Nephron (organoid): ENCODE measurements at regions not wholly inside any gene's neighbourhood (a gene's known extent, or its start where the extent isn't known, plus 50 kb on each side); places are given as distances from the start of the nearest gene placed in this dataset.

Experiments used
- H3K27ac Mint-ChIP-seq, 3 experiments: 2 replicates each; pipeline ENCODE4 v1.8.0; 2020; ENCODE audit warnings: mixed read lengths in 3 of 3, mild to moderate bottlenecking in 2 of 3, moderate library complexity in 1 of 3
- H3K27me3 Mint-ChIP-seq: 2 replicates; pipeline ENCODE4 v1.8.0; 2021; ENCODE audit warnings: low read depth, mild to moderate bottlenecking, moderate library complexity, mixed read lengths
- H3K36me3 Mint-ChIP-seq: 2 replicates; pipeline ENCODE4 v1.8.0; 2020; ENCODE audit warnings: low read depth, mixed read lengths
- H3K4me1 Mint-ChIP-seq: 2 replicates; pipeline ENCODE4 v1.8.0; 2020; ENCODE audit warnings: mixed read lengths
- H3K4me3 Mint-ChIP-seq, 3 experiments: 2 replicates each; pipeline ENCODE4 v1.8.0; 2020; ENCODE audit warnings: mild to moderate bottlenecking in 3 of 3, mixed read lengths in 3 of 3, moderate library complexity in 2 of 3
- H3K9me3 Mint-ChIP-seq: 2 replicates; pipeline ENCODE4 v1.8.0; 2020; ENCODE audit warnings: mixed read lengths
- CTCF ChIP-seq, 3 experiments: fragments of 200-600 bp; sonication (generic); IDR thresholded peaks; one replicate each; pipeline ENCODE4 v1.5.0; 2021; ENCODE audit warnings: antibody characterized with exemption in 3 of 3; ENCODE audit not compliant: unreplicated experiment in 3 of 3

GRCh38 chr2:104289651-104290565, 564.0 kb upstream of the POU3F3 start:
- H3K27me3 Mint-ChIP-seq: no peaks in the 10 kb centered on the region
- no peak for TF ChIP-seq CTCF (IDR thresholded peaks at IDR 0.05; ENCODE audit: unreplicated experiment in 3 of 3)
- H3K27ac Mint-ChIP-seq: peak overlapping the region; percentile 23 to 90 (median 48)
- H3K4me3 Mint-ChIP-seq: peak overlapping the region in 1 of 3 experiments; percentile 16
- no peaks in the 10 kb centered on the region for H3K36me3 Mint-ChIP-seq
- H3K9me3 Mint-ChIP-seq: peaks cover 3% of the 10 kb centered on the region
- peaks cover 14% of the 10 kb centered on the region for H3K4me1 Mint-ChIP-seq

GRCh38 chr2:104290566-104290891, 563.4 kb upstream of the POU3F3 start:
- H3K27me3 Mint-ChIP-seq: no peaks in the 10 kb centered on the region

GRCh38 chr2:104312684-104313083, 541.2 kb upstream of the POU3F3 start:
- Mint-ChIP-seq H3K27ac (peak overlapping the region in 1 of 3 experiments; percentile 18), H3K9me3 (peaks cover 3% of the 10 kb centered on the region), H3K36me3 (no peaks in the 10 kb centered on the region), H3K27me3 (no peaks in the 10 kb centered on the region), H3K4me1 (no peaks in the 10 kb centered on the region), H3K4me3 (no peak overlapping the region)
- TF ChIP-seq CTCF (IDR thresholded peaks at IDR 0.05; ENCODE audit: unreplicated experiment in 3 of 3): no peak

More at GRCh38 chr2:104290566-104290891, 563.4 kb upstream of the POU3F3 start:
- Mint-ChIP-seq H3K9me3 (peaks cover 3% of the 10 kb centered on the region), H3K4me3 (no peak overlapping the region), H3K4me1 (peaks cover 14% of the 10 kb centered on the region), H3K36me3 (no peaks in the 10 kb centered on the region), H3K27ac (peak overlapping the region in 1 of 3 experiments; percentile 90)
- no peak for TF ChIP-seq CTCF (IDR thresholded peaks at IDR 0.05; ENCODE audit: unreplicated experiment in 3 of 3)

- Mint-ChIP-seq H3K27me3 (peaks cover 11% of the 10 kb centered on the region), H3K27ac (no peak overlapping the region), H3K4me3 (no peak overlapping the region), H3K4me1 (peaks cover 24% of the 10 kb centered on the region), H3K9me3 (no peaks in the 10 kb centered on the region), H3K36me3 (no peaks in the 10 kb centered on the region)
- no peak for TF ChIP-seq CTCF (IDR thresholded peaks at IDR 0.05; ENCODE audit: unreplicated experiment in 3 of 3)
Measured at GRCh38 chr2:104318001-104318665, 535.8 kb upstream of the POU3F3 start.

GRCh38 chr2:104321116-104321795, 532.7 kb upstream of the POU3F3 start:
- peak overlapping the region in 2 of 3 experiments; percentile 9 to 40 for H3K4me3 Mint-ChIP-seq
- TF ChIP-seq CTCF (IDR thresholded peaks at IDR 0.05; ENCODE audit: unreplicated experiment in 3 of 3): no peak
- no peaks in the 10 kb centered on the region for H3K36me3 Mint-ChIP-seq

More at GRCh38 chr2:104321116-104321795, 532.7 kb upstream of the POU3F3 start:
- H3K9me3 Mint-ChIP-seq: no peaks in the 10 kb centered on the region
- peaks cover 27% of the 10 kb centered on the region for H3K4me1 Mint-ChIP-seq
- peaks cover 17% of the 10 kb centered on the region for H3K27me3 Mint-ChIP-seq
- H3K27ac Mint-ChIP-seq: peak overlapping the region; percentile 3 to 64 (median 33)
